ENCODE measurements at regions not wholly inside any gene's neighbourhood (a gene's known extent, or its start where the extent isn't known, plus 50 kb on each side); places are given as distances from the start of the nearest gene placed in this dataset.

- TF ChIP-seq, protein P1, sequence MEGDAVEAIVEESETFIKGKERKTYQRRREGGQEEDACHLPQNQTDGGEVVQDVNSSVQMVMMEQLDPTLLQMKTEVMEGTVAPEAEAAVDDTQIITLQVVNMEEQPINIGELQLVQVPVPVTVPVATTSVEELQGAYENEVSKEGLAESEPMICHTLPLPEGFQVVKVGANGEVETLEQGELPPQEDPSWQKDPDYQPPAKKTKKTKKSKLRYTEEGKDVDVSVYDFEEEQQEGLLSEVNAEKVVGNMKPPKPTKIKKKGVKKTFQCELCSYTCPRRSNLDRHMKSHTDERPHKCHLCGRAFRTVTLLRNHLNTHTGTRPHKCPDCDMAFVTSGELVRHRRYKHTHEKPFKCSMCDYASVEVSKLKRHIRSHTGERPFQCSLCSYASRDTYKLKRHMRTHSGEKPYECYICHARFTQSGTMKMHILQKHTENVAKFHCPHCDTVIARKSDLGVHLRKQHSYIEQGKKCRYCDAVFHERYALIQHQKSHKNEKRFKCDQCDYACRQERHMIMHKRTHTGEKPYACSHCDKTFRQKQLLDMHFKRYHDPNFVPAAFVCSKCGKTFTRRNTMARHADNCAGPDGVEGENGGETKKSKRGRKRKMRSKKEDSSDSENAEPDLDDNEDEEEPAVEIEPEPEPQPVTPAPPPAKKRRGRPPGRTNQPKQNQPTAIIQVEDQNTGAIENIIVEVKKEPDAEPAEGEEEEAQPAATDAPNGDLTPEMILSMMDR (IDR thresholded peaks at IDR 0.05; ENCODE audit: insufficient read depth, low read length, poor library complexity, severe bottlenecking), result no peak
- no peak for TF ChIP-seq EZH2phosphoT487 (conservative IDR thresholded peaks at IDR 0.05; ENCODE audit: low read length)
Measured at GRCh38 chr12:60266381-60266852, 670.6 kb downstream of the SLC16A7 start.
